GM18511 (cell line): ENCODE measurements at regions not wholly inside any gene's neighbourhood (a gene's known extent, or its start where the extent isn't known, plus 50 kb on each side); places are given as distances from the start of the nearest gene placed in this dataset.

Experiments
- ATAC-seq: cut with Tn5 transposase; IDR thresholded peaks from one replicate; pipeline ENCODE4 v1.9.1; 2021; ENCODE audit warnings: mild to moderate bottlenecking, moderate library complexity; ENCODE audit not compliant: unreplicated experiment

DNA sequence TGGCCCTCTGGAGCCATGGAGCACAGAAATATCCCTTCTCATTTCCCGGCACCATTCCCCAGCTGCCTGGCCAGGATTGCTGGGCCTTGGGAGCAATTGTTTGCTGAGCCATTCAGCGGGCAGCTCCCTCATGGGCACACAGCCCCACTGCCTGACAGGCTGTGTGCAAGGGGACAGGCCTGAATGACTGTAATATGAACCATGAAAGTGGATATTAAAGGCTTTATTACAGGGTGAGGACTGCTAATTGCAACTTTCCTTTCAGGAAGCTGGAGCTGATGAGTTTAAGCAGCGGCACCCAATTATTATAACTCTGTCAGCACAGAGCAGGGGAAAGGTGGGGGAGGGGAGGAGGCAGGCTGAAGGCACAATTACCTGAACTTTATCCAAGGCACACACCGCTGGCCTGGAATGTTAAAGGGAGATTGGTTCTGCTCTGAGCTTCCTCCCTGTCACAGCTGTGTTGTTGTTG lies 159.8 kb upstream of the SDK2 start:
- no peak for ATAC-seq

DNA sequence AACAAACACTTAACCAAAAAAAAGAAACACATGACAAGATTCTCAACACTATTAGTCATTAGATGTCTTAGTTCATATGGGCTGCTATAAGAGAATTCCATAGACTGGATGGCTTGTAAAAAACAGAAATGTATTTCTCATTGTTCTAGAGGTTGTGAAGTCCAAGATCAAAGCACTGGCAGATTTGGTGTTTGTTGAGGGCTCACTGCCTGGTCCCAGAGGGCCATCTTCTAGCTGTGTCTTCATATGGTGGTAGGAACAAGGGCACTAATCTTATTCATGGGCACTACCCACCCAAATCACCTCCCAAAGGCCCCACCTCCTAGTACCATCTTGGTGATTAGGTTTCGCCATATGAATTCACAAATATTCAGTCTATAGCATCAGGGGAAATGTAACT lies 162.5 kb upstream of the SDK2 start:
- ATAC-seq: no peak

DNA sequence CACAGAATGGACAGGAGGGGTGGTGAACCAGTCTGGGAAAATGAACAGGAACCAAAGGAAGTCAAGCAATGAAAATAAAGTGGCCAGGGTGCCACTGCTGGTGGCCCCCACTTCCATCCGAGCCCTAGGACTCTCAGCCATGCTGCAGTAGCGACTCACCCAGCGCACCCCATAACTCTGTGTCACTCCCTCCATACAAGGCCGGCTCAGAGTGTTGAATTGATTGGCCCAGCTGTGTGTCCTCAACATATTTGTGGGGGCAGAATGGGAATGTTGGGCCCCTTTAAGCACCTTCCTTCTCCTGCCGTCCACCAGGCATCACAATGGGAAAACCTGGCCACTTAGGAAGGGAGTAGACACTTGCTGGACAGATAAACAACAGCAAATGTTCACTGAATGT lies 169.0 kb upstream of the SDK2 start:
- no peak for ATAC-seq

DNA sequence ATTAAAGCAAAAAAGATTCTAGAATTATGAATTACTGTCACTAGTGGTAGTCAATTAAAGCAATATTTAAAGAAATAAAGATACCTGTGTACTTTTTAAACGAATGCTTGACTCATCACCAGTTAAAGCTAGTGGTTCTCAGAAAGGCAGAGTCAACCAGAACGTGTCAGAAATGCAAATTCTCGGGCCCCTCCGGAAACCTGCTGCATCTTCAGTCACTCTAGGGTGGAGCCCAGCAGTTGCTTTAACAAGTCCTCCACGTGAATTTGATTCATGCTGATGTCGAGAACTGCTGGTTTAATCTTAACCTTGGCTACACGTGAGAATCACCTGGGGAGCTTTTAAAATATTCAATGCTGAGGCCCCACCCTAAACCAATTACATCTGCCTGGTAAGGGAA lies 169.8 kb upstream of the SDK2 start:
- no peak for ATAC-seq

DNA sequence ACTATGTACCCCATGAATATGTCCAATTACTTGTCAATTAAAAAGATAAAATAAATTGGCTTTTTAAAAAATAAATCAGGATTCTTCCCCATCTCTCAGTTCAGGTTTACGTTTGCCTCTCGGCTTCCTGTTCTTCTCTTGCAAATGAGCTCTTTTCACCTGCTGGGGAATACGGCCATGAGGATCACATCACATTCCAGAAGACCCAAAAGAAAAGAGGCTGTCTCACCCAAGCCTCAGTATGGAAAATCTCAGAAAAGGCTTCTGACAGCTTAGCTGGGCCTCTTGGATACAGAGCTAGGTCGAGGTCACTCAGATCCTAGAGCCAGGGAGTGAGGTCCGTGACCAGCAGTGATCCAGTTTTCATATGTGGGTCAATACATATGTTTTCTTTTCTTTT lies 171.2 kb upstream of the SDK2 start:
- no peak for ATAC-seq

DNA sequence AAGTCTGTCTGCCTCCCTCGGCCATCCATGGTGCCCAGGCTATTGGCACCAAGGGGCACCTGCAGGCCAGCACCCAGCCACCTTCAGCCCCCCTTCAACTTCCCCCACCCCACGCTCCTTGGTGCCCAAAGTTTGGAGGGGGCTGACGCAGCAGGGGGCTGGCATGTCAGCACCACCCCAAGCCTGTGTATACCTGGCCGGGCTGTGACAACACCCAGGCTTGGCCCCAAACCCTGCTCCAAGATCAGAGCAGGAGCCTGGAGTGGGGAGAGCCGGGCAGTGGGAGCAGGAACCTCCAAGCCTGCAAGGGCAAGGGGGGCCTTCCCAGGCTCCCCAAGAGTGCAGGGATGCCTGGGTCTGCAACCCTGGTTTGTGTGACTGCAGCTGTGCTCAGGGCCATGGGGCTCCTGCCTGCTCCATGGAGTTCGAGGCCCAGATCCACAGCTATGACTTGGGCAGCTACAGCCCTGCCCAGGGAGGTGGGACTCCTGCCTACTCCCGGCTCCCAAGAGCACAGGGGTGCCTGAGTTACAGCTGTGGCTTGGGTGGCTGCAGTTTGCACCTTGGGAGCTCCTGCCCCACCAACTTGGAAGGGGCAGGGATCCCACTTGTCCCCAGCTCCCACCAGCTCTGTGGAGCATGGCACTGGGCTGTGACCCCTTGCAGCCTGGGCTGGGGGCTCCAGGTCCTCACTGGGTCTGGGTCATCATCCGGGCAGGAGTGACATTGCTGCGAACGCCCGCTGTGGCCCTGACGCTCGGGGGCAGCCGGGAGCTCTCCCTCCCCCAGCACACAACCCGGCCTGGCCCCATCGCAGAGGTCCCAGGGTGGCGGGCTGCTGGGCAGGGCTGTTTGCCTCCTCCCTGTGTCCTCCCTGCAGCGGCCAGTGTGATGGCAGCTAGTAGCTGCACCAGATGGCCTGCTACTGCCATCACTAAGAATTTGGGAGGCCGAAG lies 175.5 kb upstream of the SDK2 start:
- no peak for ATAC-seq

DNA sequence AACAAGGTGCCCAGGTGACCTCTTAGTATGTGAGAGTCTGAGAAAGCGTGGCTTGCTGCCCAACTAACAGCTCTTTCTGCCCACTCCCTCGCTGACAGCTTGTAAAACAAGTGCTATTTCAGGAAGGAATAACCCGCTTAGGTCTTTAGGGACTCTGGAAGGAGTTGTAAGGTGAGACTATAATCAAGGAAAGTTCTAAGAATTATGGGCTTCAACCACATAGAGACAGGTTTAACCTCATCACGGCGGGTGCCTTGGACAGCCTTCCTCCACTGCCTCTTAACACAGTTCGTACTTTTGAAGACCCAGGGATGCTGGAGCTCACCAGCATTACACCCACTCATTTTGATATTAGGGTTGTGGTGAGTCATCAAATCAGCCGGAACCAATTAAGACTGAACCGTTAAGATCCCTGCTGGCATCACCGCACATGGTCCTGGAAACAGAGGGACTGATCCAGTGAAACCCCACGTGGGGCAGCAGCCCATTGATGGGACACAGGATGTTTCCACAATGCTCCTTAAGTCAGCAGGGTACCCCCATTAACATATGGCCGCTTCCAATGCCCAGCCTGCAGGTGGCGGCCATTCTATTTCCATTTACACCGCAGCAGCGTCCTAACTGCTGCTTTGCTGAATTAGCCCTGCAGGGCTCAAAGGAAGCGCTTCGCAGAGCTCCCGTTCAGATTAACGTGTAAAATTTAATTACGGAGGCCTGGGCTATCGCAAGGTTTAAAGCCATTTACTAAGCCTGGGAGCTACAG lies 176.6 kb upstream of the SDK2 start:
- no peak for ATAC-seq

DNA sequence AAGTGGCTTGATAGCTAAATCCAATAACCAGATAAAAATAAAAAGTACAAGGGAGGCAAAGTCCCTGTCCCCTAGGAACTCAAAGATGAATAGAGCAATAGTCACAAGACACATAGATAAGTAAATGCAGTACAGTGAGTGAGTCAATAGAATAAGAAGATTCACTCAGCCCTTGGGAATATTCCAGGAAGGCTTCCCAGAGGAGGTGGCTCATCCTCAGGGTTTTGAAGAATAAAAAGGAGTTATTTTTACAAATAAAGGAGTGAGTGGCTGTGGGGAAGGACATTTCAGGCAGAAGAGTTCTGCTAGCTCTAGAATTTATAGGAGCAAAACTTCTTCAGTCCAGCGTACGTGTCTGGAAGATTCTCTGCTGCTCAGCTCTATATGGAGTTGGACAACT lies 177.4 kb upstream of the SDK2 start:
- no peak for ATAC-seq

DNA sequence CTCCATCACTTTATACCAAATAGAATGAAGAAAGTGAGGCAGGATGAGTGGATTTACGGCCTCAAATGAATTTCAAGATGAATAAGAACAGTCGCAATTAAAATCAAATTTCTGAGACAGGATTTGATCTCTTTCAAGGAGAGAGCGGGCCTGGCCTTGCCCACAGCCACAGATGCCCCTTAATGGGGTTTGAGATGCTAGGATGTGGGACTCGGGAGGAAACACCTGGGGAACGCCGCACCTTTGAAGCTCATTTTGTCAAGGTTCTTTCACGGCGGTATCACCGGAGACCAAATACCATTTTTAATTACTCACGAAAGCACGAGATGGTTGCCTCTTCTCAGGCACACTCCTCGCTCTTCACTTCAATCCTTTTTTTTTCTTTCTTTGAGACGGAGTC lies 178.1 kb upstream of the SDK2 start:
- ATAC-seq: no peak

DNA sequence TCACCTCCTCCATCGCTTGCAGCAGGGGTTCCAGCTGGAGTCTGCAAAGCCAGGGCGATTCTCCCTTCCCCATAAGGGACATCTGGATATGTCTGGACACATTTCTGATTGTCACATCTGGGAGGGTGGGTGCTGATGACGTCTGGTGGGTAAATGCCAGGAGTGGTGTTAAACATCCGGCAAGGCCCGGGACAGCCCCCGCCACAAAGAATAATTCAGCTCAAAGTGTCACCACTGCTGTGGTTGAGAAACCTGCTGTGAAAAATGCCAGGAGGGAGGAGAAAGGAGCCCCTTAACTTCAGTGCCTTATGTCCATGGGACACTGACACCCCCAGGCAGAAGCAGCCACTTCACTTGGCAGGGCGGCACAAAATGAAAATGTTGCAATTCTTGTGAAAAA lies 179.4 kb upstream of the SDK2 start:
- no peak for ATAC-seq

DNA sequence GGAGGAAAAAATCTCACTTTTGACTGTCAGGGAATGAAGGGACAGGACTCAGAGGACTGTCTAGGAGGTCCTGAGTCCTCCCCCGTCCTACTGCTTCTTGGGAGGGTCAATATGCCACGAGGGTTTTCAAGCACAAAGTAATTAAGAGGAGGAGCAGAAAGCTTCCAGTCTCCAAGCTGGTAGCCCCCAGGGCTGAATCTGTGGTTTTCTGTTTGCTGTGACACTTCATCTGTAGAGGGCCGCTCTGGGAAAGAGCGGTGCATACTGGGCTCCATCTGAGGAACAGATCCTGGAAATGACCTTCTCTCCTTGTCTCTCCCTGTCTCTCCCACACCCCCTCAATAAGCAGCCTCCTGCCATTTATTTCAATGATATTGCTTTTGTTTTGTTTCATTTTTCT lies 180.1 kb upstream of the SDK2 start:
- ATAC-seq: no peak

DNA sequence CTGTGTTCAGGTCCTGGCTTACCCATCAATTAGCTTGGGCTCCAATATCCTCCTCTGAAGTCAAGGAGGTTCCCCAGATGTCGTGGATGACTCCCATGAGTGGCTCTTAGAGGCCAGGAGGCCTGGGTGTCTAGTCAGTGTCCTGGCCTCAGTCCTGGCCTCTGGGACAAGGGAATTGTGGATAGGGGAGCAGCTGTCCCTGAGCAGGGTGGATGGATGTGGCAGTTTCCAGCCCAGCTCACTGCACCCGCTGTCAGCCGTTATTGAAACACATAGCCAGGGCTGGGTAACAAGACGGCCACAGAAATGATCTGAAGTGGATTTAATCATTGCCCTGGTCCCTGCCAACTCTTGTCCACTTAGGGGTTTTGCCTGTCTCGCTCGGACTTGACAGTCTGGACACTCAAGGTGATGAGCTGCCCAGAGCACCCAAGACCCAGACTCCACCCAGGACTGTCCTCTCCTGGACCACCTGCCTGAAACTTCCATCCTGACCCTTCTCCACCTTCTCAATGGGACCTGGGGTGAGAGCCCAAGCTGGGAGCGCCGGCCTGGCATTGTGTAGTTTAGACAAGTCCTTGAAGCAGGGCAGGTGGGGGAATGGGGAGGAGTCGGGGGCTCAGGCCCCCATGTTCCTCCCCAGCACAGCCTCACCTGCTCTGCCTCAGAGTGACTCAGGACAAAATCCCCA lies 182.1 kb upstream of the SDK2 start:
- ATAC-seq: no peak

DNA sequence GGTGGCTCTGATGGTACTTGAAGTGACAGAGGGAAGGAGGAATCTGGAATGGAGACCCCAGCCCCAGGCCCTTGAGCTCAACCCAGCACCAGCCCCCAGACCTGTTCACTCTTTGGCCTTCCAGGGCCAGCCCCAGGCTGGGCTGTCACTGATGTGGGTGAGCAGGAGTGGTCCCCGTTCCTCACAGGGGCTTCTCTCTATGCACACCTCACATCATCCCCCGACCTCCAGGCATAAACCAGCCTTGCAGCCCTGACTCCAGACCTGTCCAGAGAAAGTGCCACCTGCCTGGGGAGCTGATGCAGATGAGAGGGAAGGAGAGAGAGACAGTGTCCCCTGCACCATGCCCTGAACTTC lies 182.6 kb upstream of the SDK2 start:
- no peak for ATAC-seq

DNA sequence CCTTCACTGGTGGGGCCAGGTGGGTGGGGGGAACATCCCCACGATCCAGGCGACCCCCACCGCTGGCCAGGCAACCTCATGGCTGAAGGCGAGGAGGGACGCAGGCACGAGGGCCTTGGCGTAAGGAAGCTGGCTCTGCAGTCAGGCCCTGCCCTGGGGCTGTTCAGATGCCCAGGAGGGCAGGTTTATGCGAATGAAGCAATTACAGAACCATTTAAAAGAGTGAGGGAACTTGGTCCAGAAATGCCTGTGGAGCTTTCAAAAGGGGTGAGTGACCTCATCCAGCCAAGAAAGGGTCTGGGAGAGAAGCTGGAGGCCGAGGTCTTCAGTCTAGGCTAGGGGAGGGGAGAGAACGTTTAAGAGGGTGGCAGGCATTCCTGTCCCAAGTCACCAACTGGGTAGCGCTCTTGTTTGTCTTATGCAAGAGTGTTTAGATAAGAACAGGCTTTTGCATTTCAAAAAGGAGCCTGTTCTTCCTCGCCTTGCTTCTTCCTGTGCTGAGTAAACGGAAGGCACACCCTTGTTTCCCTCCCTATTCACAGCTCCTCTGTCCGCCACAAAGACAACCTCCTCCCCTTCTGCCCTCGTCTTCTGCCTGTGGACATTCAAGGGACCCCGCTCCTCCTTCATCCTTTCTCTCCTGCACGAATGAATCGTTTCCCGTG lies 183.5 kb upstream of the SDK2 start:
- ATAC-seq: no peak

DNA sequence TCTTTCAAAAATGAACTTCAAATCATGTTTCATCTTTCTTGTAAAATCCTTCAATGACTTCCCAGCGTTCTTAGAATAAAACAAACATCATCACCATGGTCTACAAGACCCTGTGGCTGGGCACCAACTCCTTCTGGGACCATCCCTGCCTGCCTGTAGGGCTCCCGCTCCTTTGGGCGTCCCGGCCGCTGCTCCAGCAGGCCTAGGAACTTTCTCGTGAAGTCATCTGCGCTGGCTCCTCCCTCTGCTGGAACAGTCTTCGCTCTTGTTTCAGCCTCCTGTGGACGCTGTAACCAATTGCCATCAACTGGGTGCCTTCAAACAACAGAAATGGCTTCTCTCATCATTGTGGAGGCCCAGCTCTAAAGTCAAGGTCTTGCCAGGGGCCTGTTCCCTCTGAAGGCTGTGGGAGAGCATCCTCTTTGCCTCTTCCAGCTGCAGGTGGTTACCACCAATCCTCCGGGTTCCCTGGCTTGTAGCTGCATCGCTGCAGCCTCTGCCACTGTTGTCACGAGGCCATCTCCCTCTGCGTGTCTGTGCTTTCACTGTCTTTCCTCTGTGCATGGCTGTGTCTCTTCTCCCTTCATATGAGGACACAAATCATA lies 185.5 kb upstream of the SDK2 start:
- ATAC-seq: no peak

DNA sequence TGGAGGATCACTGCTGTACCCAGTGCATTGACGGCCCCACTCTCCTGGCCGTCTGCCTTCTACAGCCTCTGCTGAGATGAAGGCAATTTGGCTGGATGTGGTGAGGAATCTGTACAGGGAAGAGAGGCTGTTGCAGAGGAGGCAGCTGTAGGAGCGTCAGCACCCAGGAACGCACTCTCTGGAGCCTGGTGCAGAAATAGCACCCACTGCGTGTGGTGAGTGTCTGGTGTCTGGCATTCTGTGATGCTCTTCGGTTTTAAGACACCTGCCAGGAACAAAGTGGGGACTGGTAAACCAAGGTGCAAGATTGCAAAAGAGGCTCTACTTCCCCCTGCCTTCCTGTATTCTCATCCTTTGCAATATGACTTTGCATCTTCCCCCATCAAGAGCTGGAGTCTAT lies 187.5 kb upstream of the SDK2 start:
- no peak for ATAC-seq

DNA sequence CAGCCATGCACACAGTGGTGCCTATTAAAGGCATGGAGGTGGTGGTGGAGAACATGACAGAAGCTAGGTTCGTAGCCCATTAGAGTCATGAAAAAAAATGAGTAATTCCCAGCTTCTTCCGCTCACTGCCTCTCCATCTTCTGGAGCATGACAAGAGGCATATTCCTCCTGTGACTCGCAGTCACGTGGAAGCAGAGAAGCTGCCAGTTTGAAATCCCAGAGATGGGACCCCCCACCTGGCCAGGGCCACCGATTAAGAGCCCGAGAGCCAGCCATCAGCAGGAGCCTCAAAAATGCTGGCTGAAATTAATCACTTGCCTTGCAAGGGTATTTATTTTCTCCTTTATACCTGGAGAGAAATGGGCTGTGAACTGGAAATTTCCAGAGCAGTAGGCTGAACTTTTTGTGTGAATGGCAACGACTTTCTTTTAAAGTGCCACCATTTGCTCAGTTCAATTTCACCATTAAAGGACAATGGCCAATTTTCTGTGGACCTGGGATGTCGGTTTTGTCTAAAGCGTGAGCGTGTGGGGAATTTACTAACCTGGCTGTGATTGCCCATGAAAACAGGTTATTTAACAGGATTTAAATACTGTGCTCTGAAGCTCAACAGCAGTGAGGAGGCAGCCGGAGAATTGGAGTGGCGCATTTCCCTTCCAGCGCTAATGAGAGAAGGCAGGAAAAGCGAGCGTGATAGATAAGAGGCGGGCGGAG lies 189.7 kb upstream of the SDK2 start:
- ATAC-seq: no peak

DNA sequence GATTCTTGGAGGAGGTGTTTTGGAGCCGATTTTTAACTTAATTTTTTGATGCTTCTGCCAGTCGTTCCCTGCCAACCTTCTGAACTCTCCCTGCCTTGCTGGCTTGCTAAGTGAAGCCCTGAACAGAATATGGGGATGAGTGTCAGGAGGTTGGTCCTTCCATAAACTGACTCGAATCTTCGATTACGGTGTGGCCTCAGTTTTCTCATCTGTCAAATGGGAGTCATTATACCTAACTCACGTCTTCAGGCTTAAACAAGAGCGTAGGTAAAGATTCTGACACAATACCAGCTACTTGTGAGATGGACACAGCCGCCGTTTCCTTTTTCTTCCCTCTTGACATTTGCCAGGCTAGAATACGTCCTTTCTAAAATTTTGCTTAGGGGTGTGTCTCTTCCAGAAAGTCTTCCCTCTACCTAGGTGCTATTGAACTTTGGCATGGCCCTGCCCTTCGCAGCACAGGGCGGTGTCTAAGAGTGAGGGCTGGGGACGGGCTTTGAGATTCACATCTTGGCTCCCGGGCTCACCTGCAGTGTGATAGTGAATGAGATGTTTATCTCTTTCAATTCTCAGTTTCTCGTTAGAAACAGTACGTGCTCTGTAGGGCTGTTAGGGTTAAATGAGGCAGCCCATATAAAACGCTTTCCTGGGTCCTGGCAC lies 190.6 kb upstream of the SDK2 start:
- ATAC-seq: no peak

DNA sequence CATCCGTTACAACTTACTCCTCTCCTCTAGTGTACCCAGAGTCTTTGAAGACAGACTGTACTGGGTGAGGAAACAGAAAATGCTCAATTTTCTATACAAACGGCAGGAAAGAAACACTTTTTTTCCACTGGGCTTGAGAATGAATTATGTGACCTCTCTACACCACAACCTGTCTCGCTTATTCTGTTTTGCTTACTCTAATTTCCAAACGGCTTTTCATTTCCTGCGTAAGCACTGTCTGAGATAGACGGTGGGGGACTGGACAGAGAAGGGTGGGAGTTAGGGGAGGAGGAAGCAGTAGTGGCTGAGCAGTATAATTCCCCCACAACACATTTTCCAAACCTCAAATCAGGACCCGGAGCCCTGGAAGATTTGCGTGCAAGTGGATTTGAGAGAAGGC lies 191.4 kb upstream of the SDK2 start:
- no peak for ATAC-seq

DNA sequence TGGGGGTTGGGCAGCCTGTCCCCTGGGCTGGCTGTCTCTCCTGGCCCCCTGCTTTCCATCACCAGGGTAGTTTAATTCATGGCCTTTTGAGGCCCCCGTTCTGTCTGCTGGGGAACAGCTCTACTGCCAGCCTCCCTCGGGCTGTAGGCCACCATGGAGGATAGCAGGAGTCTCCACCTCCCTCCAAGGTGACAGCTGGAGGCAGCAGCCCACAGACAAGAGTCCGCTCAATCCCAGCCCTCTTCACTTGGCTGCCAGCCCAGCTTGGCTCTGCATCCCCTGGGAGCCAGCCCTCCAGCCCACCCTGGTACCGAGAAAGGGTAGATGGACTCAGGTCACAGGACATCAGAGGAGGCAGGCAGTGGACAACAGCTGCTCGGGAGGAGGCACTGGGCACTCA lies 194.6 kb upstream of the SDK2 start:
- ATAC-seq: no peak
